HG02870 (cell line): ENCODE measurements at regions not wholly inside any gene's neighbourhood (a gene's known extent, or its start where the extent isn't known, plus 50 kb on each side); places are given as distances from the start of the nearest gene placed in this dataset.
"Not testable (repeated sequence)": the region's sequence is repeated elsewhere in the genome, so short reads cannot be mapped to it uniquely, and the experiment has no call there.

Source experiments
- ATAC-seq: cut with Tn5 transposase; IDR thresholded peaks from one replicate; pipeline ENCODE4 v1.9.1; 2021; ENCODE audit warnings: mild to moderate bottlenecking, moderate library complexity; ENCODE audit not compliant: unreplicated experiment

GRCh38 chr1:219863816-219864215 is 64.5 kb downstream of the SLC30A10 start:
- ATAC-seq = not testable (repeated sequence)

- no peak for ATAC-seq
Observed at GRCh38 chr1:219862366-219862765, 66.0 kb downstream of the SLC30A10 start.

- ATAC-seq = no peak
Observed at GRCh38 chr1:219858980-219859379, 69.4 kb downstream of the SLC30A10 start.

- no peak for ATAC-seq
Observed at GRCh38 chr1:219847215-219847855, 81.0 kb downstream of the SLC30A10 start.

- not testable (repeated sequence) for ATAC-seq
Observed at GRCh38 chr1:219839595-219839994, 88.8 kb downstream of the SLC30A10 start.

GRCh38 chr1:219837994-219838294 is 90.4 kb downstream of the SLC30A10 start:
- ATAC-seq = no peak

- ATAC-seq = peak; percentile 54
Observed at GRCh38 chr1:219837274-219837993, 90.9 kb downstream of the SLC30A10 start.

GRCh38 chr1:219834314-219834917 is 93.9 kb downstream of the SLC30A10 start:
- ATAC-seq = no peak

- ATAC-seq = no peak
Observed at GRCh38 chr1:219833214-219833815, 95.0 kb downstream of the SLC30A10 start.

- no peak for ATAC-seq
Observed at GRCh38 chr1:219826290-219826689, 102.1 kb downstream of the SLC30A10 start.

- ATAC-seq = no peak
Observed at GRCh38 chr1:219825355-219825754, 103.0 kb downstream of the SLC30A10 start.

GRCh38 chr1:219824338-219824737 is 104.0 kb downstream of the SLC30A10 start:
- no peak for ATAC-seq

GRCh38 chr1:219820551-219820950 is 107.8 kb downstream of the SLC30A10 start:
- ATAC-seq = no peak

GRCh38 chr1:219817914-219818313 is 110.4 kb downstream of the SLC30A10 start:
- no peak for ATAC-seq

- no peak for ATAC-seq
Observed at GRCh38 chr1:219813294-219813693, 115.1 kb downstream of the SLC30A10 start.

- ATAC-seq = peak; percentile 93
Observed at GRCh38 chr1:219812491-219813203, 115.7 kb downstream of the SLC30A10 start.

- ATAC-seq = no peak
Observed at GRCh38 chr1:219812086-219812485, 116.3 kb downstream of the SLC30A10 start.

- ATAC-seq = no peak
Observed at GRCh38 chr1:219810451-219810850, 117.9 kb downstream of the SLC30A10 start.

- ATAC-seq = no peak
Observed at GRCh38 chr1:219808790-219809189, 119.6 kb downstream of the SLC30A10 start.

- no peak for ATAC-seq
Observed at GRCh38 chr1:219806642-219807041, 121.7 kb downstream of the SLC30A10 start.

- ATAC-seq = peak; percentile 73
Observed at GRCh38 chr1:219806020-219806419, 122.3 kb downstream of the SLC30A10 start.
